MCF 10A (cell line): ENCODE measurements at regions not wholly inside any gene's neighbourhood (a gene's known extent, or its start where the extent isn't known, plus 50 kb on each side); places are given as distances from the start of the nearest gene placed in this dataset.

Experiments used
- BruUV-seq: library from RNA; stranded (reverse); fragments of 400-500 nt; replicated peaks from 2 replicates; lab custom pipeline; 2021; lab: Mats Ljungman, UMichigan
- CTCF ChIA-PET: fragments of 300-600 bp; sonication (Branson Sonifier 250); formaldehyde crosslinking; extraction: SDS; loops from one replicate; lab custom pipeline; 2021; ENCODE audit warnings: antibody characterized with exemption, inconsistent platforms; lab: Yijun Ruan, JAX
- POLR2A ChIA-PET: fragments of 300-600, 350-650 bp; sonication (Branson Sonifier 250); formaldehyde crosslinking; extraction: SDS; loops from one replicate; lab custom pipeline; 2020; ENCODE audit warnings: antibody characterized with exemption, inconsistent platforms; lab: Yijun Ruan, JAX
- DNase-seq: peaks from one replicate; pipeline ENCODE4 v3.0.0-alpha.2; 2018; ENCODE audit not compliant: unreplicated experiment
- H3K27ac Mint-ChIP-seq: one replicate; pipeline ENCODE4 v1.8.0; 2022; ENCODE audit warnings: mild to moderate bottlenecking, low read depth, mixed read lengths; ENCODE audit not compliant: unreplicated experiment
- H3K27me3 Mint-ChIP-seq: one replicate; pipeline ENCODE4 v1.8.0; 2022; ENCODE audit warnings: mixed read lengths; ENCODE audit not compliant: insufficient read depth, unreplicated experiment
- H3K36me3 Mint-ChIP-seq: one replicate; pipeline ENCODE4 v1.8.0; 2022; ENCODE audit warnings: mild to moderate bottlenecking, moderate library complexity, mixed read lengths; ENCODE audit not compliant: insufficient read depth, unreplicated experiment
- H3K4me1 Mint-ChIP-seq: one replicate; pipeline ENCODE4 v1.8.0; 2022; ENCODE audit warnings: mixed read lengths; ENCODE audit not compliant: insufficient read depth, unreplicated experiment
- H3K4me3 Mint-ChIP-seq: one replicate; pipeline ENCODE4 v1.8.0; 2022; ENCODE audit warnings: mild to moderate bottlenecking, moderate library complexity, mixed read lengths; ENCODE audit not compliant: unreplicated experiment
- H3K9me3 Mint-ChIP-seq: one replicate; pipeline ENCODE4 v1.8.0; 2022; ENCODE audit warnings: mixed read lengths; ENCODE audit not compliant: unreplicated experiment
- intact Hi-C: fragments of 100-400 bp; cut with micrococcal nuclease; formaldehyde crosslinking; loops from 2 replicates; pipeline ENCODE4 v1.14.1; 2022
- TF ChIP-seq, protein P1 (sequence below): fragments of 200-600 bp; IDR thresholded peaks from one replicate; pipeline ENCODE4 v1.8.0; 2022; ENCODE audit warnings: antibody characterized with exemption, mild to moderate bottlenecking; ENCODE audit not compliant: unreplicated experiment

DNA sequence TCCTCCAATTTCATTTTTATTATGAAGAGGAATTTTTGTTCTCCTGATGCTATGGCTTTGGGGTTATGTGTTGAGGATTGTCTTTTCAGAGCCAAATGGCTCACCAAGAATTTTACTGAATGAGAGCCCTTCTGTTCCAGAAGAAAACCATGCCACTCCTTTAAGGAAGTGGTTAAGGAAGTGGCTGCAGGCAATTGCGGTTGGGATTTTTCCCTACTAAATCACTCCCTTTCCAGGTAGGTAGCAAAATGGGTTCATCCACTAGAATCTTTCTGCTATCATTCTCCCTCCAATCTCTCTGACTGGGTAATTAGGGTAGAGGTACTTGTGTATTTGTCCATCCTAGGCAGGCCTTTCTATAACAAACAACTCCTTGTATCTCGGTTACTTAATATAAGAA lies 163.1 kb downstream of the TTC8 start:
- intact Hi-C loops: no loop called here
- CTCF ChIA-PET: interaction anchor here (0.9 kb wide), 1 partner anchor 119 kb away, joined by 4 read pairs; no protein-coding TSS in a partner anchor
- Mint-ChIP-seq H3K9me3 (no peaks in the 10 kb centered on the region), H3K4me1 (peaks cover 13% of the 10 kb centered on the region), H3K27ac (peak overlapping the region; percentile 44), H3K4me3 (no peak overlapping the region), H3K36me3 (no peaks in the 10 kb centered on the region), H3K27me3 (no peaks in the 10 kb centered on the region)
- no TSS peak for BruUV-seq
- TF ChIP-seq, protein P1, sequence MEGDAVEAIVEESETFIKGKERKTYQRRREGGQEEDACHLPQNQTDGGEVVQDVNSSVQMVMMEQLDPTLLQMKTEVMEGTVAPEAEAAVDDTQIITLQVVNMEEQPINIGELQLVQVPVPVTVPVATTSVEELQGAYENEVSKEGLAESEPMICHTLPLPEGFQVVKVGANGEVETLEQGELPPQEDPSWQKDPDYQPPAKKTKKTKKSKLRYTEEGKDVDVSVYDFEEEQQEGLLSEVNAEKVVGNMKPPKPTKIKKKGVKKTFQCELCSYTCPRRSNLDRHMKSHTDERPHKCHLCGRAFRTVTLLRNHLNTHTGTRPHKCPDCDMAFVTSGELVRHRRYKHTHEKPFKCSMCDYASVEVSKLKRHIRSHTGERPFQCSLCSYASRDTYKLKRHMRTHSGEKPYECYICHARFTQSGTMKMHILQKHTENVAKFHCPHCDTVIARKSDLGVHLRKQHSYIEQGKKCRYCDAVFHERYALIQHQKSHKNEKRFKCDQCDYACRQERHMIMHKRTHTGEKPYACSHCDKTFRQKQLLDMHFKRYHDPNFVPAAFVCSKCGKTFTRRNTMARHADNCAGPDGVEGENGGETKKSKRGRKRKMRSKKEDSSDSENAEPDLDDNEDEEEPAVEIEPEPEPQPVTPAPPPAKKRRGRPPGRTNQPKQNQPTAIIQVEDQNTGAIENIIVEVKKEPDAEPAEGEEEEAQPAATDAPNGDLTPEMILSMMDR: no peak
- POLR2A ChIA-PET: interaction anchor here (0.9 kb wide), 1 partner anchor 15 kb away, joined by 5 read pairs; no protein-coding TSS in a partner anchor
- peak; percentile 54 for DNase-seq

DNA sequence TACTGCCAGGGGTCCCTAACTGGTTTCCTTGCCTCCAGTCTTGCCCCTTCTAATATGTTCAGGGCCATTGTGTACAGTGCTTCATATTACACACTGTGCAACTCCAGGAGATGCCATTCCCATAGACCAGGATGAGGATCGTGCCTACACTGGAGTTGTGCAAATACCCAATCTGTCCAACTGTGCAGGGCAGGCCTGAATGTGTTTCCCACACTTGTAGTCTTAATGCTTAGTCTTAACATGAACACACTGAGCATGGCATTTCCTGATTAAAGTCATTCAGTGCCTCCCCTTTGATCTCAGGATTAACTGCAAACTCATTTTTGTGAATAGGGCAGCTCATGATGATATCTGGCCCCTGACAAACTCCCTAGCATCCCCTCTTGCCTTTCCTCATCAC lies 165.5 kb downstream of the TTC8 start:
- Mint-ChIP-seq H3K4me1 (peaks cover 21% of the 10 kb centered on the region), H3K9me3 (no peaks in the 10 kb centered on the region), H3K36me3 (no peaks in the 10 kb centered on the region), H3K27me3 (no peaks in the 10 kb centered on the region), H3K27ac (no peak overlapping the region), H3K4me3 (no peak overlapping the region)
- ChIA-PET POLR2A (no interaction called here), CTCF (interaction anchor here (0.7 kb wide), 1 partner anchor 52 kb away, joined by 4 read pairs; no protein-coding TSS in a partner anchor)
- no TSS peak for BruUV-seq
- intact Hi-C loops: no loop called here
- TF ChIP-seq, protein P1: no peak
- DNase-seq: no peak

DNA sequence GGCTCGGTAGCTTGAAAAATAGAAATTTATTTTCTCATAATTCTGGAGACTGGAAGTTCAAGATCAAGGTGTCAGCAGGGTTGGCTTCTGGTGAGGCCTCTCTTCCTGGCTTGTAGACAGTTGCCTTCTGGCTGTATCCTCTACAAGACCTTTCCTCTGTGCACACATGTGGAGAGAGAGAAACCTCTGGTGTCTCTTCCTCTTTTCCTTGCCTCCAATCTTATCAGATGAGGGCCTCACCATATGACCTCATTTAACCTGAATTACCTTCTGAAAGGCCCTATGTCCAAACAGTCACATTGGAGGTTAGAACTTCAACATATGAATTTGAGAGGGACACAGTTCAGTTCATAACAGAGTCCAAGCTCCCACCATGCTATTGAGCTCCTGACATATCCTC lies 166.4 kb downstream of the TTC8 start:
- H3K27me3 Mint-ChIP-seq: no peaks in the 10 kb centered on the region
- BruUV-seq: no TSS peak

DNA sequence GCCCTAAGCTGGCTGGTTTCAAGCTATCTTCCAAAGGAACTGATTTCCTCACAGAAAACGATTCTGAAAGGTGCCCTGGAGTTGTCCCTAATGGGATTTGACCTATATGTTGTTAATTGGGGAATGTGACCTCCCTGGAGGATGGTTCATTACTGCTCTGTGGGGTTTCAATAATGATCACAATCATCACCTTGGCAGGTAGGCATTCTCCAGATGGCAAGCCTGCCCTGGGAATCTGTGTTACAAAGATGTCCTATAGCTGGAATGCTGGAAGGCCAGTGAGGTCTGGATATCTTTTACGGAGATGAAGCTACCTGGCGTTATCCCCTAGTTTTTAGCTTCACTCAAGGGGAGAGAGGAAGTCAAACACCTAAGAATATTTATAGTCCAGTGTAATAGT lies 167.6 kb downstream of the TTC8 start:
- no peaks in the 10 kb centered on the region for H3K9me3 Mint-ChIP-seq
- peaks cover 13% of the 10 kb centered on the region for H3K4me1 Mint-ChIP-seq
- no peaks in the 10 kb centered on the region for H3K27me3 Mint-ChIP-seq
- no peak for DNase-seq
- H3K4me3 Mint-ChIP-seq: no peak overlapping the region
- H3K27ac Mint-ChIP-seq: no peak overlapping the region
- TF ChIP-seq, protein P1: no peak
- no peaks in the 10 kb centered on the region for H3K36me3 Mint-ChIP-seq
- no TSS peak for BruUV-seq
- ChIA-PET POLR2A (interaction anchor here (1.1 kb wide), 1 partner anchor 9 kb away, joined by 3 read pairs; no protein-coding TSS in a partner anchor), CTCF (no interaction called here)
- intact Hi-C loops: no loop called here

More for the DNA sequence above, 166.4 kb downstream of the TTC8 start:
- H3K4me1 Mint-ChIP-seq: peaks cover 21% of the 10 kb centered on the region
- no peaks in the 10 kb centered on the region for H3K36me3 Mint-ChIP-seq
- CTCF ChIA-PET: no interaction called here
- no peak overlapping the region for H3K4me3 Mint-ChIP-seq
- TF ChIP-seq, protein P1: no peak
- DNase-seq: no peak
- H3K9me3 Mint-ChIP-seq: no peaks in the 10 kb centered on the region
- H3K27ac Mint-ChIP-seq: no peak overlapping the region
- POLR2A ChIA-PET: no interaction called here
- intact Hi-C loops: no loop called here
